HG02759 (cell line): ENCODE measurements at regions not wholly inside any gene's neighbourhood (a gene's known extent, or its start where the extent isn't known, plus 50 kb on each side); places are given as distances from the start of the nearest gene placed in this dataset.

Experiments used
- ATAC-seq: cut with Tn5 transposase; IDR thresholded peaks from one replicate; pipeline ENCODE4 v1.9.1; 2021; ENCODE audit warnings: mild to moderate bottlenecking, moderate library complexity; ENCODE audit not compliant: unreplicated experiment

DNA sequence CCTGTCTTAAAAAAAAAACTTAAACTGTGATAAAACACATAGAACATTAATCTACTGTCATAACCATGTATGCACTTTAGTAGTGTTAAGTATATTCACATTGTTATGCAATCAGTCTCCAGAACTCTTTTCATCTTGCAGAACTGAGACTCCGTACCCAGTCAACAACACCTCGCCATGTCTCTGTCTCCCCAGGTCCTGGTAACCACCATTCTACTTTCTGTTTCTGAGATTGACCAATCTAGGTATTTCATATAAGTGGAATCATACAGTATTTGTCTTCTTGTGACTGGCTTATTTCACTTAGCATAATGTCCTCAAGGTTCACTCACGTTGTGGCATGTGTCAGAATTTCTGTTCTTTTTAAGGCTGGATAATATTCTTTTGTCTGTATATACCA is 290.8 kb upstream of the CXCR4 start:
- ATAC-seq, result no peak

DNA sequence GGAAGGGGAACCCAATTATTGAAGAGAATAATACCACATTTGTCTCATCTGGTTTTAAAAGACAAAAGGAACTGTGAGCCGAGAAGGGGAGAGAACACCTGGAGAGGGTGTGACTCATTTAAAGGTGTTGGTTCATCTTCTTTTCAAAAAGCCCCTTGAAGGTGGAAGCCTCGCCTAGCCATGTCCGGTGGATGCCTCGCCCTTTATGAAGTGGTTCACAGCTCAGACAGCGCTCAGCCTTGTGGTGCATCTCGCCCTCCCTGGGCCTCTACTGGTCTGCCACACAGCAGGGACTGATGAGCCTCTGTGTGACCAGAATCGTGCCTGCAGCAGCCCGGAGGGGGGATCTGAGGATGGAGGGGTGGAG is 290.0 kb upstream of the CXCR4 start:
- ATAC-seq, result no peak

- no peak for ATAC-seq
Measured at GRCh38 chr2:136407117-136407951, 289.4 kb upstream of the CXCR4 start.

- no peak for ATAC-seq
Measured at GRCh38 chr2:136404925-136405324, 287.0 kb upstream of the CXCR4 start.

DNA sequence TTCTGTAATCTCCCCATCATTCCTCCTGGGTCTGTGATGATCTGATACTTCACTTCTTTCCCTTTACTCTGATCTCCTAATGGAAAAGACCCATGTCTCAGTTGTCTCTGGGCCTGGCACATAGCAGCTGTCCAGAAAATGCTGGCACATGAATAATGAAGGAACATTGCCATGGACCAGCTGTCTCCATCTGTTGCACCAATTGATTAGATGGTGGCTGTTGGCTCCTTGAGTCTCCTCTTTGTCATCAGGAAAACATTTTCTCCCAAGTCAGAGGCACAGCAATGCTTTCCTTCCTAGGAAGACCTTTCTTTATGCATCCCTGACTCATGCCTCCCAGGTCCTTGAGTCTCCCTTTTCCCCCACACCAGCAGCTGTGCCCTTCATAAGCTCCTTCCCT is 286.2 kb upstream of the CXCR4 start:
- ATAC-seq, result no peak

DNA sequence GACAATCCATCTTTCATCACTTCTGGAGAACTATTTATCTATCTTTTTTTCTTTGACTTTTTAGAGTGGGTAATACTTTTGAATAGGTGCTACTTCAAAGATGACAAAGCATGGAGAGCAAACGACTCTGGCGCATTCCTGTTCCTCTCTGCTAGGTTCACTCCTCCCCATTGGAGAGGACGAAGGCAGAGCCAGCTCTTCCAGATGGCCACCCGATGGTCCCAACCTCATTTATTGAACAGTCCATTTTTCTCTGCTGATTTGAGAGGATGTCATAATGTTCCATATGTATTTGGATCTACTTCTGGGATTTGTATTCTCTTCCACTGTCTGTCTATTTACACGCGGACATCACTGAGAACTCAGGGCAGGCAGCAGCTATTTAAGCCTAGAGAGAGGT is 284.3 kb upstream of the CXCR4 start:
- no peak for ATAC-seq

GRCh38 chr2:136399667-136400289 is 281.8 kb upstream of the CXCR4 start:
- ATAC-seq, result no peak

GRCh38 chr2:136395582-136395981 is 277.6 kb upstream of the CXCR4 start:
- no peak for ATAC-seq

- ATAC-seq, result peak; percentile 71
Measured at GRCh38 chr2:136394136-136395060, 276.4 kb upstream of the CXCR4 start.

GRCh38 chr2:136393514-136393913 is 275.6 kb upstream of the CXCR4 start:
- no peak for ATAC-seq

DNA sequence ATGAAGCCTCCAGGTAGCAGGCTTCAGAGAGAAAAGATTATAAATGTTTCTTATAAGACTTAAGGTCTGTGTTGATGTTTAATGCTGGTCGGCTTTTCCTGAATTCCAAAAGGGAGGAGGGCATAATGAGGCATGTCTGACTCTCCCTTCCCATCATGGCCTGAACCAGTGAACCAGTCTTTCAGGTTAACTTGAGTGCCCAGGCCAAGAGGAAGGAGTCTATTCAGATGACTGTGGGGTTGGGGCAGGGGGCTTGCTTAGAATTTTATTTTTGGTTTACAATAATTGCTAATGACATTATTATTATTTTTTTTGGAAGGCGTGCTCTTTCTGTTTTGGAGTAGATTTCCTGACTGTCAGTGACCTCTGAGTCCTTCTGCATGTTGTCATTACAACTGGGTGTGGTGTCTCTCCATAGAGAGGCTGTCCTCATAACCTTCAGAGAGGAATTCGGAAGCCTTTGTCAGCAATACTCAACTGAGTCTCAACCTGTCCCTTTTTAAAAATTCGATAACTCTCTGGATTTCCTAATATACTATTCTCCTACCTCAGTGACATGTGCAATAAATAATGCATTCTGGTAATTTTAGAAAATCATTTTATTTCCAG is 275.1 kb upstream of the CXCR4 start:
- no peak for ATAC-seq

DNA sequence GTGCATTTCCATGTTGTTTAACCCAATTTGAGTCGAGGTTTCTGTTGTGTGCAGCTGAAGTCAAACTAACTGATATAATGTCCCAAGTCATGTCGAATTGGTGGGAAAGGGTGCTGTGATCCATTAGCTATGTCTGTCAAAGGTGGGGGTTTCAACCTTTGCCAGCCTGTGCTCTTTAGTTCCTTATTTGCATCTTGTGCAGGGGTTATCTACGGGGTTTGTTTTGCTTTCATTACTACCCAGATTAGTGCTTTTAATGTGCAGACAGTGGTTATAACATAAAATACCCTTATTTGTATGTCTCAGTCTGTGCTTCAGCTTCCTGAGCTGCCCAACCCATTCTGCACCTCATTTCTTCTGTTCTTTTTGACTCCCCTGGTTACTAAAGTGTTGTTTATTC is 271.9 kb upstream of the CXCR4 start:
- peak; percentile 64 for ATAC-seq

DNA sequence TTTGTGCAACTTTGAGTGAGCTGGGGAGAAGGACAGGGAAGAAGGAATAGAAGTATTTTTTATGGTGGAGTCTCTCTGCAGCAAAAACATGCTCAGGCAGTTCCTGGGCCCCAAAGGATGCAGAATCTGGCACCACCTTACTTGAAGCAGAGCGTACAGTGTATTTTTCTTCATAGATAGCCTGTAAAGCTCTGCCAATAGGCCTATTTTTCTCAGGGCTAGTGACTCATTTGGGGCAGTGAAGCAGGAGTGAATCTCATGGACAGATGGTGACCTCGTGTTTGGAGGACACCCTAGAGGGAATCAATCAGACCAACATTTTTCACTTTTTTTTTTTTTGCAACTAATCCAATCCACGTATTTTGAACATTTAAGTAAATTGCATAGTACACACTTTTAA is 268.1 kb upstream of the CXCR4 start:
- no peak for ATAC-seq

DNA sequence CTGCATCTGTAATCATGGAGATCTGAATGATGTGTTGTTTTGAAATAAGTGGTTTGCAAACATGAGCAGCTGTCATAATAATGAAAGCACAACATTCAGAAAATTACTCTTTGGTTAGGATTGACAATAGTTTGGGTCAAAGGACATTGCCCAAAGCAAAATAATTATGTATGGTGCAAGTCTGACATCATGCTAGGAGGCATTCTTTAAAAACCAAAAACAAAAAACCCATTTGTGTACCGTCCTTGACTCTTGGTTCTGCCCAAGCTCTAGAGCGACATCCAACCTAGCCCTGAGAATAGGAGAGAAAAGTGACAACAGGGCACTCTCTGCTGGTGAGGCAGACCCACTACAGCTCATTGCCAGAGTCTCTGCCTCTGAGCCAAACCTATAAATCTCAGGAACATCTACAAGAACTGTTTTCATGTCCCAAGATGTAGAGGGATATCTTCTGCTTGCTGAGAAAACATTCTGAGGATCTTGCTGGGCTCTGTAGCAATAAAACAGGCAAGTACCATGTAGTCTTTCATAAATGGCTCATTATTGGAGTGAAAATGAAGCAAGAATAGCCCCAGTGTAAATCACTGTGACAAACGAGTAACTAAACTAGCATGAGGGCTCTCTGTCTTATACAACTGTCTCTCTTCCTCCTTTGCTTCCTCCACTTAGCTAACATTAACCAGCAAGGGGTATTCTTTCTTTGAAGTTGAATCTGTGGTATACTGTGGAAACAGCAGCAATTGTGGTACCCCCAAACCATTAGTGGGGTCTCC is 266.8 kb upstream of the CXCR4 start:
- ATAC-seq, result peak; percentile 35

GRCh38 chr2:136383167-136383566 is 265.2 kb upstream of the CXCR4 start:
- no peak for ATAC-seq

DNA sequence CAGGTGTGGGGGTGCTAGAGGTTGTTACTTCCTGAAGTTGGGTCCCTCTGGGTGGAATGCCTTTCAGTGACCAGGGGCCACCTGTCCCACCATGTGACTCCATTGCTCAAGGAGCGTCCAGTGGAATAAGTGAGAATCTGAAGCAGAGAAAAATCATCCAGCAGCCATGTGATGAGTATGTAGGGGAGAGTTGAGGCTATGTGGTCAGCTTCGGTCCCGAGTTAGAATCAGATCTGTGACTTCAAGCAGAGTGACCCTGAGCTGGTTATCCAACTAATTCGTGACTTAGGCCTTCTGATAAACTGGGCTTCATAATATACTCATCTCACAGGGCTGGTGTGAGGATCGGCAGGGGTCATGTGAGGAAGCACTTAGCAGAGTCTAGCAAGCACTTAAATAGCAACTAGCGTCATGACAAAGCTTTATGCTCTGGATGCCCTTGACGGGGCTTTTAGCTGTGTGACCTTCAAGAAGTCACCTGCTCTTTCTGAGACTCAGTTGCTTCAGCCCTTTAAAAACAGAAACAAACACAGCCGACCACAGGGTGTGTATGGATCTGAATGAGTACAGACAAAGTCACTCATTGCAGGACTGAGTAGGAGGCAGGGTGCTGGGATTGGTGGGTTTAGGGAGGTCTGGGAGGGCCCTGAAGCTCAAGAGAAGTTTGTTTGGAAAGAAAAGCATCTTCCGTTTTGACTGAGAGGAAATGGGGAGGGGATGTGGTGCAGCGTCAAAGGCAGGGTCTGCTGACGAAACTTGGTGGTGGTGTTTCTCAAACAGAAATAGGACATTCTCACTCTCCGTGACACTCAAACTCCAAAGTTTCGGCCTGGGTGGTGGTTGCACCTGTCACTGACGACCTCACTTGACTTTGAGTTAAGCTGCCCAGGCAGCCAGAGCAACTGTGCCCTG is 264.0 kb upstream of the CXCR4 start:
- peak; percentile 86 for ATAC-seq

DNA sequence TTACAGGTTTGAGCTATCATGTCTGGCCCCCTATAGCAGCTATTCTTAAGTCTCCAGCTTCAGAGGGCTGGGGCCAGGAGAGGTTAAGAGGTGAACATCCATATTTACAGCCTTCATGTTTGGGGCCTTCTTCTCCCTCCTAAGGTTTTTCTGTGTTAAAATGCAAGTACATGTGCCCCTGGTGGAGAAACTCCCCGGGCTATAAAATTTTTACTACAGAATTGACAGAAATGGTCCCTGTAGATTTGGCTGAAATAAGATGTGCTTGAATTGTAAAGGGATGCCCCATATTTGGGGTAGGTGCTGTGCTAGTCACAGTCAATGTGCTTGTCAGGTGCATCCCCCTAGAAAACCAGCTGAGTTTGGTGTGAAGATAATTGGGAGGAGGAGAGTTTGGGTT is 263.3 kb upstream of the CXCR4 start:
- ATAC-seq, result no peak

- peak; percentile 11 for ATAC-seq
Measured at GRCh38 chr2:136378712-136379595, 261.0 kb upstream of the CXCR4 start.
